Stomach (tissue), 4 donors: ENCODE measurements at regions not wholly inside any gene's neighbourhood (a gene's known extent, or its start where the extent isn't known, plus 50 kb on each side); places are given as distances from the start of the nearest gene placed in this dataset.
A peak's percentile ranks its signal among the peaks of the same experiment; 100 is the strongest.

Source experiments
- CTCF ChIP-seq, 7 experiments: fragments of 450-650 bp in 4 of 7; fragments of 200-600 bp in 3 of 7; sonication (generic) in 3 of 7; IDR thresholded peaks; one replicate each; pipeline ENCODE4 v1.5.1; 2016 to 2019; ENCODE audit warnings: antibody characterized with exemption in 7 of 7, control low read depth in 2 of 7, mild to moderate bottlenecking in 1 of 7
- EP300 ChIP-seq: sonication (generic); formaldehyde crosslinking; IDR thresholded peaks from one replicate; pipeline ENCODE4 v1.6.1; 2017; ENCODE audit warnings: antibody characterized with exemption
- POLR2A ChIP-seq, 4 donors: fragments of 450-650 bp; IDR thresholded peaks; one replicate each; pipeline ENCODE4 v1.6.1; 2016; ENCODE audit warnings: antibody characterized with exemption in 4 of 4, control low read depth in 2 of 4, mild to moderate bottlenecking in 1 of 4, moderate library complexity in 1 of 4

GRCh38 chr3:161423911-161424522, 52.7 kb upstream of the SPTSSB start:
- TF ChIP-seq POLR2A (IDR thresholded peaks at IDR 0.05): no peak
- peak in 5 of 7 experiments; percentile 42 to 87 (median 77) for TF ChIP-seq CTCF (IDR thresholded peaks at IDR 0.05)
- no peak for TF ChIP-seq EP300
